HG03469 (cell line): ENCODE measurements at regions not wholly inside any gene's neighbourhood (a gene's known extent, or its start where the extent isn't known, plus 50 kb on each side); places are given as distances from the start of the nearest gene placed in this dataset.
"Not testable (repeated sequence)": the region's sequence is repeated elsewhere in the genome, so short reads cannot be mapped to it uniquely, and the experiment has no call there.

Experiments used
- ATAC-seq: cut with Tn5 transposase; IDR thresholded peaks from one replicate; pipeline ENCODE4 v1.9.1; 2021; ENCODE audit warnings: mild to moderate bottlenecking, moderate library complexity, moderate number of reproducible peaks; ENCODE audit not compliant: unreplicated experiment

DNA sequence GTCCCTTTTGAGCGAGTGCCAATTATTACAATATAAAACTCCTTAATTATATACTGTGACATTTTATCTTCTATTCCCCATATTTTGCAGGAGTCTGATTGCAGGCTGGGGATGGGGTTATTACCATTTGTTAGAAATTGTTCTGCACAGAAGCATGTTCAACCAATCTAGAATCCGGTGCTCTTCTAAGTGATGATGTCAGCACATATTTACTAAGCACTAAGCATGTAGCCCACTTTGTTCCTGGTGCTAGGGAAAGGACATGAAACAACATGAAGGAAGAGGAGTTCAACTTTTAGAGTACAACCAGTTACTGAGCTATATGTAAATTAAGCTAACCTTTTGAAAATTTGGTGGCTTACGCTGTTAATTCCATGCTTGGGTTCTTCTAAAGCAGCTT lies 52.8 kb upstream of the IL1RAPL2 start:
- ATAC-seq = no peak

DNA sequence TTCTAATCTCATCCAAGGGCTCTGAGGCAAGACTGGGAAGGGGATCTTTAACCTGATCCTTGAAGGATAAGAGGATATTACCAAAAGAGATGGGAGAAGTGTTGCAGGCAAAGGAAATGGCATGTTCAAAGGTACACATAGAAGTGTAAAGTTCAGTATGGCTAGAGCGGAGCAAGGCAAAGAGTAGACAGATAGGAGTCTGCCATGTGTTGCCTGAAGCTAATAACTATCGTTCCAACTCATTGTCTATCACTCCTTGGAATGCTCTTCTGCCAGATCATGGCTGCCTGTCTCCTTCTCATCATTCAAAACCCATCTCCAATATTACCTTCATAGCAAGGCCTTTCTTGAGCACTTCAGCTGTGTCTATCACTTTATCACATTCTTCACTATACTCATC lies 55.2 kb upstream of the IL1RAPL2 start:
- ATAC-seq = no peak

DNA sequence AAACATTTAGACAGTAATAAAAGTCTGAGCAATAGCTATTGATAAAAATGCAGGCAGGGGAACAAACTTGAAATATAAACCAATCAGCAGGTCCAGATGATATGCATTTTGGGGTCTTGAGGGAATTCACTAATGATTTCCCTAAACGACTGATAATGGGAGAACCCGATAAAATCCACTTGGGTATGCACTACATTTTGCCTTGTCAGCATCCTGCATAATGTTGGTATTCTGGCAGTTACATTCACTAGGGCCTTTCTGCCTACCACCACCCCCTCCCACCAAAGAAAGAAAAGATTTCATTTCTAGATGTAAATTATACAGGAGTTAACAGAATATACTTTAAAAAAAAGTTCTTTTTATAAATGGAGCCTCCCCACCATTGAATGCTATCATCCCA lies 63.5 kb upstream of the IL1RAPL2 start:
- no peak for ATAC-seq

DNA sequence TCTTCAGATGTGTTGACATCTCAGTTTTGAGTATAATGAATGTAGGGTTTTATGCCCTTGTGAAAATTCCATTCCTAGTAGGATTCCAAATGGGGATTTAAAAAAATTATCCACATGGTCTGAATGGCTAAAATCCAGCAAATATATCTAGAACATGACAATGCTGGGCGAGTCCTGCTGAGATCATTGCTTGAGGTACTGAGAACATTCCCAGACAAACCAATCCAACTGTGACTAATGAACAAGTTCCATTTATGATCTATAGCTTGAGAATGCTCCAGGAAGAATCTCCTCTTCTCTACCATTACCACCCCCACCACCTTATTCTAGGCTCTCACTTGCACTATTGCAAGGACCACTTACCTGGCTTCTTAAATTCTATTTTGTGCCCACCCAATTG lies 77.2 kb upstream of the IL1RAPL2 start:
- ATAC-seq = no peak

DNA sequence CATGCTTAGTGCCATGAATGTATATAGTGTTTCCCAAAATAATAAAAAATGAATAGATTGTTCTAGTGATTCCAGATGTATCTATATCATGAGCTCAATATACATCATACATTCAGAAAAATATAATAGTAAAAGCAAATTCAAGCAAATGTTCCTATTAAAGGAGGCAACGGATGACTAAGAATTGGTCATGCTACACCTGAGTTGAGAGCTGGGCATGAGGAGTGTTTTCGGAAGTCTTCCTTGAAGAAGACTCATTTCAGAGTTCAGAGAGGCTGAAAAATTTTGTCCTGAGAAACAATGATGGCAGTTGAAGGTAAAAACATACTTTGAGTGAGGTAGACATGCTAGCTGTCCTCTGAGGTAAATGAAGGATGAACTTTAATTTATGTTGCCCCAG lies 79.3 kb upstream of the IL1RAPL2 start:
- no peak for ATAC-seq

DNA sequence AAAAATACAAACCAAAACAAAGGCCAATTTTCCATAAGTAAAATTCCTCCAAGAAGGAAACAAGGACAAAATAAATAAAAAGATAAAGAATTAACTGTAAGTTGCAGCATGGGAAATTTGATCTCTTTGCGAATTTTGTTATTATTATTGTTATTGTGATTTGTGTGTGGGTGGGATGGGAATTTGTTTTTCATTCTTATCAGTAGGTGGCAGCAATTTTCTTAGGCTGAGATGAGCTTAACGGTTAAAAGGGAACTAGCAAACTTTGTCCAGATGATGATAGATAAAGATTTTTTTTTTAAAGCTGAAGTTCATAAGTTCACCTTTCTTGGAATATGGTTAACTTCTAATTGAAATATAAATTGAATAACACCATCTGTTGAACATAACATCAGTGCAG lies 83.2 kb upstream of the IL1RAPL2 start:
- ATAC-seq = no peak

DNA sequence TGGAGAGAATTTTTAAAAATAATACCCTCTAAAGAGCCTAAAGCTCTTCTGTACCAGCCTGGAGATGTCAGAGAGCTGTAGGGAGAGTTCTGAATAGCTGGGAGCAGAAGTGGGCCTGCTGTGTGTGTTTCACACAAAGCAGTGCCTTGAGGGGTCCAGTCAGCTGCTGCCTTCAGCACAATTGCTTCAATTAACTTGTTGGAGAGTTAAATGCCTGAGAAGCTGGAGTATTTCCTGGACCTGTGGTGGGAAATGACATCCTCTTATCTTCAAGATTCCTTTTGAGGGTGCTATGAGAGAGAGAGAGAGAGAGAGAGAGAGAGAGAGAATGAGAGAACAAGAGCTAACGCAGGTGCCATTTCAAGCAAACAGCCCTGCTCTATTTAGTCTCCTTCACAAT lies 96.2 kb upstream of the IL1RAPL2 start:
- ATAC-seq = no peak

DNA sequence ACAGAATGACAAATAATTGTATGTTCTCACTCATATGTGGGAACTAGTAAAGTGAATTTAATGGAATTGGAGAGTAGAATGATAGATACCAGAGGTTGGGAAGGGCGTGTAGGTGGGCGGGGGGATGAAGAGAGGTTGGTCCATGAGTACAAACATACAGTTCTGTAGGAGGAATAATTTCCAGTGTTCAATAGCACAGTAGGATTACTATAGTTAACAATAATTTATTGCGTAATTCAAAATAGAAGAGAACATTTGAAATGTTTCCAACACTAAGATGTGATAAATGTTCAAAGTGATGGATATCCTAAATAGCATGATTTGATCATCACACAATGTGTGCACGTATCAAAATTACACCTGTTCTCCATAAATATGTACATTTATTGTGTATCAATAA lies 106.2 kb upstream of the IL1RAPL2 start:
- no peak for ATAC-seq

DNA sequence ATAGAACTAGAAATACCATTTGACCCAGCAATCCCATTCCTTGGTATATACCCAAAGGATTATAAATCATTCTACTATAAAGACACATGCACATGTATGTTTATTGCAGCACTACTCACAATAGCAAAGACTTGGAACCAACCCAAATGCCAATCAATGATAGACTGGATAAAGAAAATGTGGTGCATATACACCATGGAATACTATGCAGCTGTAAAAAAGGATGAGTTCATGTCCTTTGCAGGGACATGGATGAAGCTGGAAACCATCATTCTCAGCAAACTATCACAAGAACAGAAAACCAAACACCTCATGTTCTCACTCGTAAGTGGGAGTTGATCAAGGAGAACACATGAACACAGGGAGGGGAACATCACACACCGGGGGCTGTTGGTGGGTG lies 108.9 kb upstream of the IL1RAPL2 start:
- not testable (repeated sequence) for ATAC-seq

DNA sequence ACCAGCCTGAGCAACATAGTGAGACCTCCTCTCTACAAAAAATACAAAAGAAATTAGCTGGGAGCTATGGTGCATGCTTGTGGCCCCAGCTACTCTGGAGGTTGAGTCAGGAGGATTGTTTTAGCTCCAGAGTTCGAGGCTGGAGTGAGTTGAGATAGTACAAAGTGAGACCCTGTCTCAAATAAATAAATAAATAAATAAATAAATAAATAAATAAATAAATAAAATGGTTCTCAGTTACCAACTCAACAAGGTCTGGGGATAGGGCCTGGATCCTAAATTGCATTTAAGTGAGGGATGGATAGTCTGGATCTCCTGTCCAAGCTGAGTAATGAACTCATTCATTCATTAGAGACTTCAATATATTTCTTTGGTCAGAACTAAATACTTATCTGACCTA lies 115.7 kb upstream of the IL1RAPL2 start:
- ATAC-seq = no peak

DNA sequence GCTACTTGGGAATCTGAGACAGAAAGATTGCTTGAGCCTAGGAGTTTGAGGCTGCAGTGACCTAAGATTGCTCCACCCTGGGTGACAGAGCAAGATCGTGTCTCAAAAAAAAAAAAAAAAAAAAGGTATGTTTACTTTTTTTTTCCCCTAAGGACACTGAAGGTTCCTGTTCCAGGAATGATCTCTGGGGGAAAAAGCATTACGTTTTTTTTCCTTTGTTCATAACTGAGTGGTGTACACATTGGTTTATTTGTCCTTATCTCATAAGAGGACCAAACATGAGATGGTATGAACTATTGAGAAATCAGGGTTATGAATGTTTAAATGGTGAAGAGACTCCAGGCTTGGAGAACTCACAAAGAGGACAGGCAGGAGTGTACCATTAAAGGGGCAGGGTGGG lies 120.4 kb upstream of the IL1RAPL2 start:
- ATAC-seq = no peak

DNA sequence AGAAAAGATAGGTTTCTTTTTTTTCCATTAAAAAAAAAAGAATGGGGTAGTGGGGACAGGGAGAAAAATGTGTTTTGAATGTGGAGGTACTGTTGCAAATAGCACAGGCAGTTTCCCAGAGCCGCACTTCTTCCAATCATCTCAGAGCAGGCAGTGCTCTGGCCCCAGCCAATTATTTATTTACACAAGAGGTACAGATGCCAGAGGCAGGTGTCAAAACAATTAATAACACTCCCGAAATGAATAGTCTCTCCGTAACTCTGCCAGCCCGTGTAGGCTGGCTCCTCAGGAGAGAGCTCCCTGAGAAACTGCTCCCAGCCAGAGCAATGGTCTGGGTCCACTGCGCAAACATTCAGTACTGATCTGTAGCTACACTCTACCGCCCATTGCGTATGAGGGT lies 130.8 kb upstream of the IL1RAPL2 start:
- no peak for ATAC-seq

DNA sequence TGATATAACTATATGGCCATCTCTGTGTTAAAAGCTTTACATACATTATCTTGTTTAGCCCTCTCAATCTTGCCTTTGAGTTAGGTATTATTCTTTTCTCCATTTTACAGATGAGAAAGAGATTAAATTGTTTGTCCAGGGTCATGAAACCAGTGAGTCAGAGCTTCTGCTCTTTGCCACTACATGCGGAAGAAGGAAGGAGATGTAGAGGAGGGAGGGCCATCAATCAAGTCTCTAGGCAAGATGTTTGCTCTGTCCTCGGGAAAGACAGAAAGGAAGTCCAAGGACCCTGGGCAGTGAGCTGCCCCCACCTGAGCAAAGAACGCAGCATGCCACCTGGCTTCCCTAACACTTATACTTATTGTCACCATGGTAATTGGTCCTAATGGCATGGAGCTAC lies 133.7 kb upstream of the IL1RAPL2 start:
- ATAC-seq = no peak

DNA sequence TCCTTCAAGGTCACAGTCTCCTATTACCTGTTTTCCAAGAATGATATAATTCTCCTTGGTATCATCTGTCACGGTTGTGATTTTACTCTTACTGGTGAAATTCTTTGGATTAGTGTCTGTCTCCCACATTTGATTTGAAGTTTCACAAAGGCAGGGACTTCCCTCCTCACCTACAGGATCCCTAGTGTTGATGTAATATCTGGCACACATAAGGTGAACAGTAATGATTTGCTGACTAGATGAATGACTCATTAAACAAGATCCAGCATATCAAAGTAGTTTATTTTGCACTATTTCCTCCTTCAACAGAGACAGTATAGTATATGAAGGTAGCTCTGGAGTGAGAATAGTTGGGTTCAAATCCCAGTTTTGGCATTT lies 135.3 kb upstream of the IL1RAPL2 start:
- ATAC-seq = no peak

DNA sequence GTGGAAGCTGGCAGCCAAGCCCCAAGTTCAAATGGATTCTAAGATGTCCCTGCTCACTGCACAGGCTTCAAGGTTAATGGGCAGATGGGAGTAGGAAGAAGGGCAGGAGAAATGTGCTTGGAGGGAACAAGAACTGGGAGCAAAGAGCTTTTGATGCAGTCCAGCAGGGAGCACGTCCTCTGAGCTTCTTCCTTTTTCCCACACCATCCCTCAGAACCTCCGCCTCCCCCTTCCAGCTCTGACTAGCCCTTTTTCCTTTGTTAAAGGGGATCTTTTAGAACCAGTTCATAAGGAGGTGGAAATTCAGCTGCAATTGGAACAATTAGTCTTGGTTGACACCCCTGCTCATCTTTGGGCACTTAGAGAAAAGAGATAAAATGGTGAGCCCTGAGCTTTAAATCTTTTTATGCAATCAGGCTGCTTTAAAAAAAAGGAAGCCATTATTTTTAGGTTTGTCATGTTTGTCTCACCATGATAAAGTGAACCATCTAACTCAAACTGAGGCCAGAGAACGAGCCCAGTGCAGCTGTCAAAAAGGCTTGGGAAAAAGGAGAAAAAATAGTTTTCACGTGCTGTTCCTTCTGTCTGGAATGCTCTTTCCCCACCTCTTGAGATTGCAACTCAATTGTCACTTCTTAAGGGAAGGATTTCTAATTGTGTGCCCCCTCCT lies 135.8 kb upstream of the IL1RAPL2 start:
- no peak for ATAC-seq

DNA sequence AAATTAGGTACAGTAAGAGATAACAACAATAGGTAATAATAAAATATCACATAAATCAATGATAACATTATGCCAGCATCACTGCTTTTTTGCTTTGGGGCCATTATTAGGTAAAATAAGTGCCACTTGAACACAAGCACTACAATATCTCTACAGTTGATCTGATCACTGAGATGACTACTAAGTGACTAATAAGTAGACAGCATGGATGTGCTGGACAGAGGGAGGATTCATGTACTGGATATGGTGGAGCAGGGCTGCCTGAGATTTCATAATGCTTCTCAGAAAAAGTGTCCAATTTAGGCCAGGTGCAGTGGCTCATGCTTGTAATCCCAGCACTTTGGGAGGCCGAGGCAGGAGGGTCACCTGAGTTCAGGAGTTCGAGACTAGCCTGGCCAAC lies 137.8 kb upstream of the IL1RAPL2 start:
- no peak for ATAC-seq

DNA sequence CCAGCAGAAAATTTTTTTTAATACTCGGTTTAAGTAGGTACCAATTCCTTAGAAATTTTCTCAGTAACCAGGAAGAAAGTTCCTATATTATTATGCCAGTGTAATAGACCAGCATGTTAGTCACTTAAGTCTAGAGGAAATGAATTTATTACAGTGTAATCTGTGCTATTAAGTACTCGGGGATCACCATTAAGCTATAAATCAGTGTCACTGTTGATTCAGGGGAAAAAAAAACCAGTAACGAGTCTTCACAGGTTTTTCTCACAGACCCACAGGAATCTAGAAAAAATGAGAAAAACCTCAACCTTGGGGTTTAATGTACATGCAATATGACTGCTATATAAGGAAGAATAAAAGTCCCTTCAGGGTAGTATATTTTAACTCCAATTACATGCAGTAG lies 138.3 kb upstream of the IL1RAPL2 start:
- ATAC-seq = no peak

DNA sequence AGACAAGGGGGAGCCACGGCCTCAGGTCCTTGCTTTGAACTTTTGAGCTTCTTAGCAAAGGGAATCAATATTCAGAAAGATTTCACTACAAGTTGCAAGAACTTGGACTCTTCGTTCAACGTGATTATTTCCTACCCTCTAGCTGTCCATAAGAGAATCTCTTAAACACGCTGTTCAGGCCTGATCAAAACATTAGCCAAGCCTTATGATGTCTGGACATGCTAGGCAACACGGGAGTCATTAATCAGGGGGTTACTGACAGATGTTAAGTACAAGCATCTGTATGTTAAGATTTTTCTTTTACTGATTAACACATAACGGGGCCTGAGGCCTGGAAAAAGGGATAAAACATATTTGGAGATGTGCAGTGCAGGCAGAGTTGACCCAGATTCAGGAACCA lies 138.9 kb upstream of the IL1RAPL2 start:
- no peak for ATAC-seq

DNA sequence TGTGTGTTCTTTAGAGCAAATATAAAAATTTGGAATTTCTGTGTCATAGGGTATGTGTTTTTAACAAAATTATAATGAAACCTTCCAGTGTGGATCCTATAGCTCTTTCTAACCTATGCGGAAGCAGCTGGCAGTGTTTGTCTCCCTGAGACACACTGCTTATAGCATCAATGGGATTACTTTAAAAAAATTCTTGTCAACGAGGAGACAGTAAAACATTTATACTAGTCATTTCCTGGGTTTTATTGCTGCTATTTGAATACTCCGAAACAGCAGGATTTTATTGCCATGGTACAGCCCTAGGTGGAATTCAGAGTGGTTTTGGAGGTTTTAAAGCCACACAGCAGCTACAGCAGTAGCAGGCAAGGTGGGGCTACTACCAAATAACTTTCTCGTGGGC lies 145.1 kb upstream of the IL1RAPL2 start:
- ATAC-seq = no peak

DNA sequence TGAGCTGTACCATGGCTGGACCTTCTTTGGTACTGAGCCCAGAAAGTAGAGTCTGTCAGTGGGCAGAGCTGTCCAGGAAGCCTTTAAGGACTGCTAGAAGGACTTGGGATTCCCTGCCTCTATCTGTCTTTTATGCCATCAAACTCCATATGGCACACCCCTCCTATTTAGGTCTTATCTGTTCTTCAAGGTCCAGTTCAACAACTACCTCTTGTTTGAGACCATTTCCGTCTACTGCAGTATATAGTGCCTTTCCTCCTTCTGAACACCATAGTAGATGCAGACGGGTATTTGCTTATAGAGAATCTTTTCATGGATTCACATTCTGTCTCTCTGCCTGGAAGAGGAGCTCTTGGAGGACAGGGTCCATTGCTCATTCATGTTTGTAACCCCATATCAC lies 146.1 kb upstream of the IL1RAPL2 start:
- ATAC-seq = no peak

DNA sequence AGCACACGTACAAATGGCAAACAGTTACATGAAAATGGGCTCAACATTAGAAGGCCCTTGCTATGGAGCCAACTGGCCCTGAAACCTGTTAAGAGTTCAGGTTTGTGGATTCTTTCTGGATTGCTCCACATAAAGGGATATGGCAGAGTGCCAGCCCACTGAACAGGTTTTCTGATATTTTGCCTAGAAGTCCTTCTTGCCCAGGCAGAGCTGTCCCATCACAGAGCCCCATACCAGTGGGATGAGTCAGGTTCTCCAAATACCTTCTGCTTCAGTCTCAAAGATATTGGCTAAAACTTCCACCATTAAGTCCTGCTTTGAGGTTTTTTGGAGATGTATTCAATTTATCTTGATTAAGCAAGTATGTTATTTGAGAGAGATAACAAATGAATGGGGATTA lies 146.8 kb upstream of the IL1RAPL2 start:
- no peak for ATAC-seq

DNA sequence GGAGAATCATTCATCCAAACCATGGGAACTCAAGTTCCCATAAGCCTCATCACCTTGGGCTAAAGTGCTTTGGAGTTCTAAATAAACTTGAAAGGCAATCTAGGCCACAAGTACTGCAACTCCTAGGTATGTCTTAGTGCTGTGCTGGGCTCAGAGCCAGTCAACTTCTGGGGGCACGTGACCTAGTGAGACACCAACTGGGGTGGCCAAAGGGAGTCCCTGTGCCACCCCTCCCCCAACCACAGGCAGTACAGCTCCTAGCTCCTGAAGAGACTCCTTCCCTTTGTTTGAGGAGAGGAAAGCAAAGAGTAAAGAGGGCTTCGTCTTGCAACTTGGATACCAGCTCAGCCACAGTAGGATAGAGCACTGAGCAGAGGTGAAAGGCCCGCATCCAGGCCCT lies 154.2 kb upstream of the IL1RAPL2 start:
- no peak for ATAC-seq

DNA sequence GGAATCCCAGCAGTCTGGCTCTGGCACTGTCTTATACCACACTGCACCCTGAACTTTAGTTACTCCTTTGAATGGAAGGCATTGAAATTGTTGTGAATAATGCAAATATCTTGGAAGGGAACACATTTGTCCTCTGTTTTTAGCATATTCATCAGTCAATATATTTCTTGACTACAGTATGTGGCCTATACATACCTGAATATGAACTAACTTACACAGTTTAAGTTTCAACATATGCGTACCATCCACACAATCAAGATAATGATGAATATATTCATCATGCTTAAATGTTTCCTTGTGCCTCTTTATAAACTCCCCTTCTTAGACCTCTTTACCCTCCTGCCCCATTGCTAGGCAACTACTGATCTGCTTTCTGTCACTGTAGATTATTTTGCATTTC lies 145.7 kb upstream of the ESX1 start:
- ATAC-seq = no peak

DNA sequence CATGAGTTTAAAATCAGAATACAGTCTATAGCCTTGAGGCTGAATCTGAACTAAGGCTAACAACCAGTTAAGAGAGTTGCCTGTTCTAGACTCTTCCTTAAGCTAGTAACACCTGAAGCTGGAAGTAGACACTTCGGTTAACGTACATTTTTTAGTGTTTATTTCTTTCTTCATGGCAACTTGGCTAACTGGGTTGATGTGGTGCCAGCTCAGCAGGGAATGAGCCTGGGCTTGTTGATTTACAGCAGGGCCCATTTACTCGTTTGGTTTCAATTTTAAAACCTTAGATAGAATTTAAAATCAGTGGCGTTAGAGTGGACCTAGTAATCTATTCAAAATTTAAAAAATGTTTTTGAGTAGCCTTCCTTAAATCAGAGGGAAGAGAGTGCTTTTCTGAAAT lies 137.6 kb upstream of the ESX1 start:
- no peak for ATAC-seq
